GM12878 (cell line): ENCODE measurements at regions not wholly inside any gene's neighbourhood (a gene's known extent, or its start where the extent isn't known, plus 50 kb on each side); places are given as distances from the start of the nearest gene placed in this dataset.

Source experiments
- CREB1 ChIP-seq: IDR thresholded peaks from 2 replicates; pipeline ENCODE4 v1.6.1; 2012; ENCODE audit warnings: low read depth, mild to moderate bottlenecking, inconsistent platforms
- RELA ChIP-seq: fragments of 450-650 bp; IDR thresholded peaks from 2 replicates; pipeline ENCODE4 v1.8.0; 2014; ENCODE audit warnings: borderline replicate concordance; ENCODE audit not compliant: partially characterized antibody
- SREBF2 ChIP-seq: IDR thresholded peaks from 2 replicates; pipeline ENCODE4 v1.6.1; 2012; ENCODE audit warnings: mild to moderate bottlenecking, low read length
- USF1 ChIP-seq: IDR thresholded peaks from 2 replicates; pipeline ENCODE4 v1.6.1; 2011; ENCODE audit warnings: borderline replicate concordance, low read depth, mild to moderate bottlenecking, moderate library complexity, mixed read lengths, low read length; ENCODE audit not compliant: insufficient read depth; ENCODE audit errors: extremely low read length
- TF ChIP-seq, protein P1 (sequence below), 3 experiments: IDR thresholded peaks in 2 of 3; conservative IDR thresholded peaks in 1 of 3; 2 replicates each; pipeline ENCODE4 v1.5.1; 2011; ENCODE audit warnings: low read depth in 3 of 3, low read length in 3 of 3, mild to moderate bottlenecking in 3 of 3, control low read depth in 2 of 3, moderate library complexity in 2 of 3, inconsistent platforms in 1 of 3, mixed read lengths in 1 of 3; ENCODE audit not compliant: control insufficient read depth in 2 of 3, insufficient read depth in 1 of 3; ENCODE audit errors: extremely low read depth in 1 of 3

DNA sequence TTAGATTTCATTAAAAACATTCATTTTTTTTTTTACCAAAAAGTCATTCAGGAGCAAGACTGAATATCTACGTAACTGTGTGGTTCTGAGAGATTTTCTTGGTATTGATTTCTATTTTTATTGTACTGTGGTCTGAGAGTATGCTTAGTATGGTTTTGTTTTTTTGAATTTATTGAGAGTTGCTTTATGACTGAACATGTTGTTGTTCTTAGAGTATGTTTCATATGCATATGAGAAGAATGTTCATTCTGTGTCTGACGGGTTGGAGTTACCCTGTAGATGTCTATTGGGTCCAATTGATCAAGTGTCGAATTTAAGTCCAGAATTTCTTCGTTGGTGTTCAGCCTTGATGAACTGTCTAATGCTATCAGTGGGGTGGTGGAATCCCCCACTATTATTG lies 306.0 kb upstream of the KCNJ16 start:
- TF ChIP-seq CREB1, result no peak
- no peak for TF ChIP-seq USF1
- TF ChIP-seq SREBF2, result no peak
- TF ChIP-seq RELA, result no peak
- TF ChIP-seq, protein P1, sequence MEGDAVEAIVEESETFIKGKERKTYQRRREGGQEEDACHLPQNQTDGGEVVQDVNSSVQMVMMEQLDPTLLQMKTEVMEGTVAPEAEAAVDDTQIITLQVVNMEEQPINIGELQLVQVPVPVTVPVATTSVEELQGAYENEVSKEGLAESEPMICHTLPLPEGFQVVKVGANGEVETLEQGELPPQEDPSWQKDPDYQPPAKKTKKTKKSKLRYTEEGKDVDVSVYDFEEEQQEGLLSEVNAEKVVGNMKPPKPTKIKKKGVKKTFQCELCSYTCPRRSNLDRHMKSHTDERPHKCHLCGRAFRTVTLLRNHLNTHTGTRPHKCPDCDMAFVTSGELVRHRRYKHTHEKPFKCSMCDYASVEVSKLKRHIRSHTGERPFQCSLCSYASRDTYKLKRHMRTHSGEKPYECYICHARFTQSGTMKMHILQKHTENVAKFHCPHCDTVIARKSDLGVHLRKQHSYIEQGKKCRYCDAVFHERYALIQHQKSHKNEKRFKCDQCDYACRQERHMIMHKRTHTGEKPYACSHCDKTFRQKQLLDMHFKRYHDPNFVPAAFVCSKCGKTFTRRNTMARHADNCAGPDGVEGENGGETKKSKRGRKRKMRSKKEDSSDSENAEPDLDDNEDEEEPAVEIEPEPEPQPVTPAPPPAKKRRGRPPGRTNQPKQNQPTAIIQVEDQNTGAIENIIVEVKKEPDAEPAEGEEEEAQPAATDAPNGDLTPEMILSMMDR (IDR thresholded peaks at IDR 0.05 in 2 of 3, conservative IDR thresholded peaks at IDR 0.05 in 1 of 3; ENCODE audit: control insufficient read depth in 2 of 3, extremely low read depth in 1 of 3, insufficient read depth in 1 of 3, low read depth in 3 of 3, low read length in 3 of 3), result no peak
